ENCODE measurements at regions not wholly inside any gene's neighbourhood (a gene's known extent, or its start where the extent isn't known, plus 50 kb on each side); places are given as distances from the start of the nearest gene placed in this dataset.

DNA sequence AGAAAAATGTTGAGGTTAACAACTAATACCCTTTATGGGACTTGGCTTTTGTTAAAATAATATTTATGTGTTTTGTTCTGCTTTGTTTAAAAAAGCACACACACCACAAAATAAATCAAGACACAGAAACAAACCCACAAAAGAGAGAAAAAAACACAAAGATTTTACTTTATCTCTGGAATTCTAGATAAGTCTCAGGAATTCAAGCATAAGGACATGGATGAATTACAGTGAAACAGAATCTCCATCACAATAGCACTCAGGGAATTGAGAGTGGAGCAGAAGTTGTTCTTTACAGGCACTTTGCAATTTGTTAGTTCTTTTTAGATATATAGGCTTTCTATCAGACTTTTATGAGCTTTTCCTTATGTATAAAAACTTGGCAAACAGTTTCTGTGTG lies 360.9 kb upstream of the ZC3H15 start:
- Histone ChIP-seq H3K27ac (no peak overlapping the region), H3K36me3 (no peaks in the 10 kb centered on the region), H3K4me3 (no peak overlapping the region), H3K9me3 (no peaks in the 10 kb centered on the region), H3K4me1 (peaks cover 0 to 4% (median 0%) of the 10 kb centered on the region in 3 donors), H3K27me3 (no peaks in the 10 kb centered on the region)
- no peak for ATAC-seq
- no peak for TF ChIP-seq EP300 (IDR thresholded peaks at IDR 0.05)
- TF ChIP-seq POLR2A (IDR thresholded peaks at IDR 0.05): no peak
- TF ChIP-seq, protein P1, sequence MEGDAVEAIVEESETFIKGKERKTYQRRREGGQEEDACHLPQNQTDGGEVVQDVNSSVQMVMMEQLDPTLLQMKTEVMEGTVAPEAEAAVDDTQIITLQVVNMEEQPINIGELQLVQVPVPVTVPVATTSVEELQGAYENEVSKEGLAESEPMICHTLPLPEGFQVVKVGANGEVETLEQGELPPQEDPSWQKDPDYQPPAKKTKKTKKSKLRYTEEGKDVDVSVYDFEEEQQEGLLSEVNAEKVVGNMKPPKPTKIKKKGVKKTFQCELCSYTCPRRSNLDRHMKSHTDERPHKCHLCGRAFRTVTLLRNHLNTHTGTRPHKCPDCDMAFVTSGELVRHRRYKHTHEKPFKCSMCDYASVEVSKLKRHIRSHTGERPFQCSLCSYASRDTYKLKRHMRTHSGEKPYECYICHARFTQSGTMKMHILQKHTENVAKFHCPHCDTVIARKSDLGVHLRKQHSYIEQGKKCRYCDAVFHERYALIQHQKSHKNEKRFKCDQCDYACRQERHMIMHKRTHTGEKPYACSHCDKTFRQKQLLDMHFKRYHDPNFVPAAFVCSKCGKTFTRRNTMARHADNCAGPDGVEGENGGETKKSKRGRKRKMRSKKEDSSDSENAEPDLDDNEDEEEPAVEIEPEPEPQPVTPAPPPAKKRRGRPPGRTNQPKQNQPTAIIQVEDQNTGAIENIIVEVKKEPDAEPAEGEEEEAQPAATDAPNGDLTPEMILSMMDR (IDR thresholded peaks at IDR 0.05): no peak
- TF ChIP-seq POLR2AphosphoS5 (IDR thresholded peaks at IDR 0.05): no peak

DNA sequence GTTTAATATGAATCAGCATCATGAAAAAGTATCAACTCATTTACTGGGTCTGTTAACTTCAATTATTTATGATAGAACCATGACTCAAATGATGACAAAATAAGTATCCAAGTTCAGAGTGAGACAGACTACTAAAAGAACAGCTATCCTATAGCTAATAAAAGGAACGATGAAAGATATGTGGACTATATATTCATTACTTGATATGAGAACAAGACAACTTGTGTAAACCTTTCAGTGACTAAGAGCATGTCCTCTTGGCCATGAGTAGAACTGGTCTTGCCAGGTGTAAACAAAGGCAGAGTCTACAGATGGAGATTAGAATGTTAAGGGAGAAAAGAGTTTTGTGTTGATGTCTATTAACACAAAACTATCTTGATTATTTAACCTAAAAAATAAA lies 360.4 kb upstream of the ZC3H15 start:
- peaks cover 0 to 9% (median 0%) of the 10 kb centered on the region in 3 donors for H3K4me1 ChIP-seq
- 18 to 33% methylated on average over 1 of the region's 1 CpG for WGBS, 2 donors (ENCODE audit: low coverage in 1 of 2)

DNA sequence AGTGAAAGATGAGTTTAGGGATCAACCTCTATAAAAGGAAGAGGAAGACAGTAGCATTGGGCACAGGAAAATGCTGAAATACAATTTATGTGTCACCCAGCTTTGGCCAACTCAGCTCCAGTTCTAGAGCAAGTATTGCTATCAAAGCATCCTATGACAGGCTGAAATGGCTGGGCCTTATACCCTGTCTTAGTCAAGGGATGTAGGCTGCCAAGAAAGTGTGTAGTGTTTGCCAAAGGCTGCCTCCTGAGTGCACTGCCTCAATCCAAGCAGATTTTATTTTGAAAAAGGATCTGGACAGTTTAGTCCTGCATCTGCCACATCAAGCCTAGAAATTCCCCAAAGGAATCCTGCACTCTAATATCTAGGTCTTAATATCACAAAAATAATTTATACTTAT lies 359.9 kb upstream of the ZC3H15 start:
- no peak overlapping the region for H3K4me3 ChIP-seq
- H3K27me3 ChIP-seq: no peaks in the 10 kb centered on the region
- H3K27ac ChIP-seq: no peak overlapping the region
- TF ChIP-seq EP300 (IDR thresholded peaks at IDR 0.05) (no peak), POLR2A (IDR thresholded peaks at IDR 0.05) (no peak), POLR2AphosphoS5 (IDR thresholded peaks at IDR 0.05) (no peak)
- TF ChIP-seq, protein P1 (IDR thresholded peaks at IDR 0.05): no peak
- peaks cover 0 to 11% (median 0%) of the 10 kb centered on the region in 3 donors for H3K4me1 ChIP-seq
- ATAC-seq: no peak
- no peaks in the 10 kb centered on the region for H3K9me3 ChIP-seq
- no peaks in the 10 kb centered on the region for H3K36me3 ChIP-seq

More for the DNA sequence above, 360.4 kb upstream of the ZC3H15 start:
- TF ChIP-seq POLR2AphosphoS5 (IDR thresholded peaks at IDR 0.05): no peak
- no peak for TF ChIP-seq EP300 (IDR thresholded peaks at IDR 0.05)
- no peak for TF ChIP-seq POLR2A (IDR thresholded peaks at IDR 0.05)
- TF ChIP-seq, protein P1 (IDR thresholded peaks at IDR 0.05): no peak
- Histone ChIP-seq H3K27ac (no peak overlapping the region), H3K27me3 (no peaks in the 10 kb centered on the region), H3K9me3 (no peaks in the 10 kb centered on the region), H3K36me3 (no peaks in the 10 kb centered on the region), H3K4me3 (no peak overlapping the region)
- ATAC-seq: no peak

DNA sequence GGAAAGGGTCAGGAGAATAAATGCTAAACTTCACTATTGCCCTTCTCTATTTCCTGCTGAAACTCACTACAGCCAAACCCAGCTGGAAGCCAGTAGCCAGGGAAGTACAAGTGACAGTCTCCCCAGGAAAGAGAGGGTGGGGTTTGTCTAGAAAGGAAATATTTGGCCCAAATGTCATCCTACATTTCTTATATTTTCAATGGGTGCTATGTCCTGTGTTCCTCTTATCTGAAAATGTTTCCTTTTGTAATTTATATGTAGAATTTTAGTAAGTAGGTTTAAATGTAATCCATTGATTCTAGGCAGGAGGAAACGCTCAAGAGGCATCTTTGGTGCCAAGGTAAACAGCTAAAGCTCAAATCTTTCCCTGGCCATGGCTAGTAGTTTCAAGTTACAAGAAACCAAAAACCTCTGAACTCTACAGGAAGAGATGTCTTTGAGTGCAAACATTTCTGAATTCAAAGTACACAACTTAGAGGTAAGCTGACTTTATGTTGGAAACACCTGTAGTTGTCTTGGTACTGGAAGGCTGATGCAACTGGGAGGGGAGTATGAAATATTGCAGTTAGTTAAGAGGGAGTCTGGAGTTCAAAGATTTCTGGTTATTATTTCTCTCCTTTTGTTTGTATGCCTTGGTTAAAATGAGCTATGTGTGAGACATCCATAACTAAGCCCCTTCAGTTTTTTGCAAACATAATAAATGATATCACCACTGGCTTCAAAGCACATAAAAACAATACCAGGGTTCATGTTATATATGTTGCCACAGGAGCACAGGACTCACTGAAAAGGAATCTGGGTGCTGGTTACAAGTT lies 356.1 kb upstream of the ZC3H15 start:
- H3K4me3 ChIP-seq: no peak overlapping the region
- H3K4me1 ChIP-seq: peaks cover 0 to 11% (median 0%) of the 10 kb centered on the region in 3 donors
- H3K9me3 ChIP-seq: no peaks in the 10 kb centered on the region
- ATAC-seq: no peak
- no peak overlapping the region for H3K27ac ChIP-seq
- TF ChIP-seq POLR2AphosphoS5 (IDR thresholded peaks at IDR 0.05): no peak
- TF ChIP-seq POLR2A (IDR thresholded peaks at IDR 0.05): no peak
- TF ChIP-seq, protein P1 (IDR thresholded peaks at IDR 0.05): no peak
- TF ChIP-seq EP300 (IDR thresholded peaks at IDR 0.05): no peak
- no peaks in the 10 kb centered on the region for H3K27me3 ChIP-seq
- 14 to 50% methylated on average over 1 of the region's 1 CpG for WGBS, 2 donors (ENCODE audit: low coverage in 1 of 2)
- no peaks in the 10 kb centered on the region for H3K36me3 ChIP-seq
